ENCODE measurements at regions not wholly inside any gene's neighbourhood (a gene's known extent, or its start where the extent isn't known, plus 50 kb on each side); places are given as distances from the start of the nearest gene placed in this dataset.
"Not testable (repeated sequence)": the region's sequence is repeated elsewhere in the genome, so short reads cannot be mapped to it uniquely, and the experiment has no call there.

GRCh38 chr22:44620841-44621257, 81.2 kb upstream of the PRR5 start:
- WGBS, 2 experiments (ENCODE audit: insufficient coverage in 2 of 2), result 69% methylated on average over 11 of the region's 13 CpGs
- Histone ChIP-seq H3K36me3 (ENCODE audit: control insufficient read depth, insufficient read depth, low read length) (no peaks in the 10 kb centered on the region), H3K27ac (ENCODE audit: low read depth, low read length, severe bottlenecking) (peak overlapping the region; percentile 10), H3K4me3 (ENCODE audit: extremely low read depth, insufficient read depth, low read length, poor library complexity, severe bottlenecking) (no peak overlapping the region), H3K9me3 (ENCODE audit: control insufficient read depth, low read length) (no peaks in the 10 kb centered on the region), H3K4me1 (ENCODE audit: control insufficient read depth, insufficient read depth, low read length, poor library complexity, severe bottlenecking) (peaks cover 3% of the 10 kb centered on the region)

GRCh38 chr22:44620129-44620840, 81.7 kb upstream of the PRR5 start:
- Histone ChIP-seq H3K4me3 (ENCODE audit: extremely low read depth, insufficient read depth, low read length, poor library complexity, severe bottlenecking) (no peak overlapping the region), H3K27ac (ENCODE audit: low read depth, low read length, severe bottlenecking) (peak overlapping the region; percentile 52), H3K9me3 (ENCODE audit: control insufficient read depth, low read length) (no peaks in the 10 kb centered on the region), H3K4me1 (ENCODE audit: control insufficient read depth, insufficient read depth, low read length, poor library complexity, severe bottlenecking) (peaks cover 3% of the 10 kb centered on the region), H3K36me3 (ENCODE audit: control insufficient read depth, insufficient read depth, low read length) (no peaks in the 10 kb centered on the region)
- WGBS, 2 experiments (ENCODE audit: insufficient coverage in 2 of 2), result 28 to 33% methylated on average over 36 to 46 of the region's 48 CpGs

GRCh38 chr22:44619560-44620128, 82.4 kb upstream of the PRR5 start:
- not testable (repeated sequence) for H3K36me3 ChIP-seq (ENCODE audit: control insufficient read depth, insufficient read depth, low read length); H3K4me1 ChIP-seq (ENCODE audit: control insufficient read depth, insufficient read depth, low read length, poor library complexity, severe bottlenecking); H3K4me3 ChIP-seq (ENCODE audit: extremely low read depth, insufficient read depth, low read length, poor library complexity, severe bottlenecking); H3K9me3 ChIP-seq (ENCODE audit: control insufficient read depth, low read length)
- peak overlapping the region; percentile 52 for H3K27ac ChIP-seq (ENCODE audit: low read depth, low read length, severe bottlenecking)
- WGBS, 2 experiments (ENCODE audit: insufficient coverage in 2 of 2), result 89 to 91% methylated on average over 13 to 16 of the region's 16 CpGs

GRCh38 chr22:44618910-44619309, 83.1 kb upstream of the PRR5 start:
- H3K4me3 ChIP-seq (ENCODE audit: extremely low read depth, insufficient read depth, low read length, poor library complexity, severe bottlenecking); H3K4me1 ChIP-seq (ENCODE audit: control insufficient read depth, insufficient read depth, low read length, poor library complexity, severe bottlenecking); H3K36me3 ChIP-seq (ENCODE audit: control insufficient read depth, insufficient read depth, low read length); H3K27ac ChIP-seq (ENCODE audit: low read depth, low read length, severe bottlenecking): not testable (repeated sequence)
- WGBS, 2 experiments (ENCODE audit: insufficient coverage in 2 of 2), result 90 to 91% methylated on average over 6 of the region's 6 CpGs
- H3K9me3 ChIP-seq (ENCODE audit: control insufficient read depth, low read length), result peaks cover 11% of the 10 kb centered on the region

GRCh38 chr22:44618400-44618799, 83.6 kb upstream of the PRR5 start:
- WGBS, 2 experiments (ENCODE audit: insufficient coverage in 2 of 2), result 82 to 83% methylated on average over 9 to 11 of the region's 17 CpGs
- Histone ChIP-seq H3K36me3 (ENCODE audit: control insufficient read depth, insufficient read depth, low read length) (no peaks in the 10 kb centered on the region), H3K4me1 (ENCODE audit: control insufficient read depth, insufficient read depth, low read length, poor library complexity, severe bottlenecking) (peaks cover 3% of the 10 kb centered on the region), H3K9me3 (ENCODE audit: control insufficient read depth, low read length) (peaks cover 12% of the 10 kb centered on the region), H3K4me3 (ENCODE audit: extremely low read depth, insufficient read depth, low read length, poor library complexity, severe bottlenecking) (no peak overlapping the region), H3K27ac (ENCODE audit: low read depth, low read length, severe bottlenecking) (no peak overlapping the region)

GRCh38 chr22:44617828-44618227, 84.2 kb upstream of the PRR5 start:
- Histone ChIP-seq H3K4me1 (ENCODE audit: control insufficient read depth, insufficient read depth, low read length, poor library complexity, severe bottlenecking) (peaks cover 3% of the 10 kb centered on the region), H3K27ac (ENCODE audit: low read depth, low read length, severe bottlenecking) (no peak overlapping the region), H3K36me3 (ENCODE audit: control insufficient read depth, insufficient read depth, low read length) (no peaks in the 10 kb centered on the region), H3K9me3 (ENCODE audit: control insufficient read depth, low read length) (peaks cover 16% of the 10 kb centered on the region), H3K4me3 (ENCODE audit: extremely low read depth, insufficient read depth, low read length, poor library complexity, severe bottlenecking) (no peak overlapping the region)
- 84 to 100% methylated on average over 1 to 4 of the region's 4 CpGs for WGBS, 2 experiments (ENCODE audit: insufficient coverage in 2 of 2)

- H3K9me3 ChIP-seq (ENCODE audit: control insufficient read depth, low read length), result peaks cover 16% of the 10 kb centered on the region
- no peaks in the 10 kb centered on the region for H3K36me3 ChIP-seq (ENCODE audit: control insufficient read depth, insufficient read depth, low read length)
- no peak overlapping the region for H3K27ac ChIP-seq (ENCODE audit: low read depth, low read length, severe bottlenecking)
- no peak overlapping the region for H3K4me3 ChIP-seq (ENCODE audit: extremely low read depth, insufficient read depth, low read length, poor library complexity, severe bottlenecking)
- WGBS, 2 experiments (ENCODE audit: insufficient coverage in 2 of 2), result 76 to 79% methylated on average over 15 to 17 of the region's 19 CpGs
- H3K4me1 ChIP-seq (ENCODE audit: control insufficient read depth, insufficient read depth, low read length, poor library complexity, severe bottlenecking), result peaks cover 3% of the 10 kb centered on the region
Measured at GRCh38 chr22:44616882-44617655, 84.9 kb upstream of the PRR5 start.

GRCh38 chr22:44616461-44616860, 85.5 kb upstream of the PRR5 start:
- peaks cover 20% of the 10 kb centered on the region for H3K9me3 ChIP-seq (ENCODE audit: control insufficient read depth, low read length)
- H3K27ac ChIP-seq (ENCODE audit: low read depth, low read length, severe bottlenecking), result no peak overlapping the region
- H3K36me3 ChIP-seq (ENCODE audit: control insufficient read depth, insufficient read depth, low read length), result no peaks in the 10 kb centered on the region
- peaks cover 3% of the 10 kb centered on the region for H3K4me1 ChIP-seq (ENCODE audit: control insufficient read depth, insufficient read depth, low read length, poor library complexity, severe bottlenecking)
- H3K4me3 ChIP-seq (ENCODE audit: extremely low read depth, insufficient read depth, low read length, poor library complexity, severe bottlenecking), result no peak overlapping the region
- WGBS, 2 experiments (ENCODE audit: insufficient coverage in 2 of 2), result 88 to 92% methylated on average over 4 to 6 of the region's 9 CpGs

GRCh38 chr22:44615602-44616180, 86.3 kb upstream of the PRR5 start:
- WGBS, 2 experiments (ENCODE audit: insufficient coverage in 2 of 2), result 78 to 81% methylated on average over 4 to 8 of the region's 8 CpGs
- H3K36me3 ChIP-seq (ENCODE audit: control insufficient read depth, insufficient read depth, low read length), result no peaks in the 10 kb centered on the region
- H3K27ac ChIP-seq (ENCODE audit: low read depth, low read length, severe bottlenecking), result no peak overlapping the region

GRCh38 chr22:44615146-44615545, 86.9 kb upstream of the PRR5 start:
- 94 to 98% methylated on average over 12 to 16 of the region's 16 CpGs for WGBS, 2 experiments (ENCODE audit: insufficient coverage in 2 of 2)
- H3K4me1 ChIP-seq (ENCODE audit: control insufficient read depth, insufficient read depth, low read length, poor library complexity, severe bottlenecking), result peaks cover 3% of the 10 kb centered on the region
- no peak overlapping the region for H3K27ac ChIP-seq (ENCODE audit: low read depth, low read length, severe bottlenecking)
- H3K36me3 ChIP-seq (ENCODE audit: control insufficient read depth, insufficient read depth, low read length), result no peaks in the 10 kb centered on the region
- H3K9me3 ChIP-seq (ENCODE audit: control insufficient read depth, low read length), result peaks cover 28% of the 10 kb centered on the region
- H3K4me3 ChIP-seq (ENCODE audit: extremely low read depth, insufficient read depth, low read length, poor library complexity, severe bottlenecking), result no peak overlapping the region

More at GRCh38 chr22:44615602-44616180, 86.3 kb upstream of the PRR5 start:
- Histone ChIP-seq H3K4me3 (ENCODE audit: extremely low read depth, insufficient read depth, low read length, poor library complexity, severe bottlenecking) (no peak overlapping the region), H3K4me1 (ENCODE audit: control insufficient read depth, insufficient read depth, low read length, poor library complexity, severe bottlenecking) (peaks cover 3% of the 10 kb centered on the region), H3K9me3 (ENCODE audit: control insufficient read depth, low read length) (peaks cover 24% of the 10 kb centered on the region)

Measured in mesodermal cell (in vitro differentiated cells).